GM10266 (cell line): ENCODE measurements at regions not wholly inside any gene's neighbourhood (a gene's known extent, or its start where the extent isn't known, plus 50 kb on each side); places are given as distances from the start of the nearest gene placed in this dataset.

ENCODE experiments used
- DNase-seq: peaks from one replicate; pipeline ENCODE4 v3.0.0; 2012; ENCODE audit errors: extremely low spot score
- CTCF ChIP-seq: IDR thresholded peaks from 2 replicates; pipeline ENCODE4 v1.5.1; 2012; ENCODE audit warnings: mild to moderate bottlenecking, low read depth; ENCODE audit not compliant: control insufficient read depth, insufficient read depth; ENCODE audit errors: missing control alignments

- no peak for DNase-seq
- TF ChIP-seq CTCF, result no peak
Observed at GRCh38 chr17:53891726-53892125, 69.0 kb downstream of the KIF2B start.

GRCh38 chr17:53892222-53892621, 69.5 kb downstream of the KIF2B start:
- TF ChIP-seq CTCF, result no peak
- no peak for DNase-seq

- TF ChIP-seq CTCF, result no peak
- DNase-seq, result no peak
Observed at GRCh38 chr17:53894591-53894990, 71.9 kb downstream of the KIF2B start.

GRCh38 chr17:53896047-53896446, 73.3 kb downstream of the KIF2B start:
- no peak for TF ChIP-seq CTCF
- no peak for DNase-seq

GRCh38 chr17:53900951-53901350, 78.2 kb downstream of the KIF2B start:
- no peak for TF ChIP-seq CTCF
- no peak for DNase-seq

- no peak for TF ChIP-seq CTCF
Observed at GRCh38 chr17:53907435-53907834, 84.7 kb downstream of the KIF2B start.

GRCh38 chr17:53909802-53910201, 87.1 kb downstream of the KIF2B start:
- DNase-seq, result no peak
- no peak for TF ChIP-seq CTCF

More at GRCh38 chr17:53907435-53907834, 84.7 kb downstream of the KIF2B start:
- no peak for DNase-seq
